C4-2B (cell line): ENCODE measurements at regions not wholly inside any gene's neighbourhood (a gene's known extent, or its start where the extent isn't known, plus 50 kb on each side); places are given as distances from the start of the nearest gene placed in this dataset.

ENCODE experiments used
- ZFX ChIP-seq: fragments of 450-650 bp; IDR thresholded peaks from 2 replicates; pipeline ENCODE4 v1.6.1; 2017
- TF ChIP-seq, protein P1 (sequence below): fragments of 450-650 bp; conservative IDR thresholded peaks from 2 replicates; pipeline ENCODE4 v1.5.1; 2017; ENCODE audit warnings: mild to moderate bottlenecking

DNA sequence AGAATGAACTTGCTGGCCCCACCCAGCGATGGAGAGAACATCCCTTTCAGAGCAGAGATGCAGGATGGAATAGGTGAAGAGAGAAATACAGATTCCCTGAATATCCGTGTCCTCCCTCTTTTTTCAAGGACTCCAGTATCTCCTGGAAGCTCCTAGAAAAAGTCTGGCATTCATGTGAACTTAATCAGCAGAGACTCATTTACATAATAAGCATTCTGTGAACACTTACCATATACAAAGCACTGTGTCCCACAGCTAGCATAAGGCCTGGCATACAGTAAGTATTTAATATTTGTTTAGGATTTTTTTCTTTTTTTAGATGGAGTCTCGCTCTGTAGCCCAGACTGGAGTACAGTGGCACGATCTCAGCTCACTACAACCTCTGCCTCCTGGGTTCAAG is 208.5 kb upstream of the RPL38 start:
- TF ChIP-seq, protein P1, sequence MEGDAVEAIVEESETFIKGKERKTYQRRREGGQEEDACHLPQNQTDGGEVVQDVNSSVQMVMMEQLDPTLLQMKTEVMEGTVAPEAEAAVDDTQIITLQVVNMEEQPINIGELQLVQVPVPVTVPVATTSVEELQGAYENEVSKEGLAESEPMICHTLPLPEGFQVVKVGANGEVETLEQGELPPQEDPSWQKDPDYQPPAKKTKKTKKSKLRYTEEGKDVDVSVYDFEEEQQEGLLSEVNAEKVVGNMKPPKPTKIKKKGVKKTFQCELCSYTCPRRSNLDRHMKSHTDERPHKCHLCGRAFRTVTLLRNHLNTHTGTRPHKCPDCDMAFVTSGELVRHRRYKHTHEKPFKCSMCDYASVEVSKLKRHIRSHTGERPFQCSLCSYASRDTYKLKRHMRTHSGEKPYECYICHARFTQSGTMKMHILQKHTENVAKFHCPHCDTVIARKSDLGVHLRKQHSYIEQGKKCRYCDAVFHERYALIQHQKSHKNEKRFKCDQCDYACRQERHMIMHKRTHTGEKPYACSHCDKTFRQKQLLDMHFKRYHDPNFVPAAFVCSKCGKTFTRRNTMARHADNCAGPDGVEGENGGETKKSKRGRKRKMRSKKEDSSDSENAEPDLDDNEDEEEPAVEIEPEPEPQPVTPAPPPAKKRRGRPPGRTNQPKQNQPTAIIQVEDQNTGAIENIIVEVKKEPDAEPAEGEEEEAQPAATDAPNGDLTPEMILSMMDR, result no peak
- TF ChIP-seq ZFX, result no peak
